NCI-H146 (cell line): ENCODE measurements at regions not wholly inside any gene's neighbourhood (a gene's known extent, or its start where the extent isn't known, plus 50 kb on each side); places are given as distances from the start of the nearest gene placed in this dataset.

Experiments
- DNase-seq: peaks from one replicate; lab custom pipeline; 2025; lab: John Stamatoyannopoulos, UW

- DNase-seq, result no peak
These were observed 269.7 kb upstream of the THRB start for GRCh38 chr3:24764236-24764915.

- DNase-seq, result no peak
These were observed 270.7 kb upstream of the THRB start for GRCh38 chr3:24765399-24765798.

- DNase-seq, result no peak
These were observed 275.3 kb upstream of the THRB start for GRCh38 chr3:24769918-24770317.

GRCh38 chr3:24773798-24774197 is 279.1 kb upstream of the THRB start:
- DNase-seq, result peak; percentile 14

GRCh38 chr3:24780991-24781390 is 286.3 kb upstream of the THRB start:
- no peak for DNase-seq

GRCh38 chr3:24781454-24781853 is 286.8 kb upstream of the THRB start:
- DNase-seq, result no peak

- no peak for DNase-seq
These were observed 299.2 kb upstream of the THRB start for GRCh38 chr3:24793896-24794295.

- no peak for DNase-seq
These were observed 308.0 kb upstream of the THRB start for GRCh38 chr3:24802614-24803013.

GRCh38 chr3:24804095-24804494 is 309.4 kb upstream of the THRB start:
- DNase-seq, result no peak

GRCh38 chr3:24810881-24811280 is 316.2 kb upstream of the THRB start:
- no peak for DNase-seq

GRCh38 chr3:24812116-24812515 is 317.5 kb upstream of the THRB start:
- no peak for DNase-seq

GRCh38 chr3:24818055-24818454 is 323.4 kb upstream of the THRB start:
- no peak for DNase-seq

GRCh38 chr3:24828011-24828410 is 333.4 kb upstream of the THRB start:
- DNase-seq, result no peak

GRCh38 chr3:24828551-24828950 is 333.9 kb upstream of the THRB start:
- no peak for DNase-seq

- DNase-seq, result peak; percentile 23
These were observed 334.4 kb upstream of the THRB start for GRCh38 chr3:24829011-24829581.

- DNase-seq, result peak; percentile 36
These were observed 335.1 kb upstream of the THRB start for GRCh38 chr3:24829629-24830229.

- DNase-seq, result no peak
These were observed 335.8 kb upstream of the THRB start for GRCh38 chr3:24830230-24831152.

- DNase-seq, result no peak
These were observed 336.6 kb upstream of the THRB start for GRCh38 chr3:24831221-24831620.

- no peak for DNase-seq
These were observed 338.2 kb upstream of the THRB start for GRCh38 chr3:24832891-24833290.

- no peak for DNase-seq
These were observed 339.8 kb upstream of the THRB start for GRCh38 chr3:24834442-24834841.

- DNase-seq, result no peak
These were observed 340.9 kb upstream of the THRB start for GRCh38 chr3:24835510-24835909.

GRCh38 chr3:24837601-24838000 is 343.0 kb upstream of the THRB start:
- no peak for DNase-seq

- DNase-seq, result no peak
These were observed 343.9 kb upstream of the THRB start for GRCh38 chr3:24838533-24838932.
